ENCODE measurements at regions not wholly inside any gene's neighbourhood (a gene's known extent, or its start where the extent isn't known, plus 50 kb on each side); places are given as distances from the start of the nearest gene placed in this dataset.

DNA sequence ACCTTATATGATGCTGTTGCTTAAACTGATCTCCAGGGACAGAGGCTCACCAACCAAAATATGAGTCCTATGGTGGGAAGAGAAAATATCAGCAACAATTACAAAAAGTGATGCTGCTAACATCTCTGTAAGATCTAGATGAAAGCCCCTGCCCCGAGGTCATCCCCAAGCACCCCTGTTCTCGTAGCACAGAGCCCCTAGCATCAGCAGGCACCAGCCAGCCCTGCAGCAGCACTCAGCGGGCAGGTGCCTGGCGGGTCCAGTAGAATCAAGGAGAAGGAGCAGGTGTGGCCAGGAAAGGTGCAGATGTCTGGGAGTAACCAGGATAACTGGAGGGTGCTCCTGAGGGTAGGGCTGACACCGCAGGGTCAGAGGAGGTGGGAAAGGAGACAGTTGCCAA is 474.2 kb upstream of the MYT1L start:
- Mint-ChIP-seq H3K9me3 (ENCODE audit: insufficient read depth) (peaks cover 2% of the 10 kb centered on the region), H3K27ac (no peak overlapping the region), H3K4me1 (no peaks in the 10 kb centered on the region), H3K4me3 (no peak overlapping the region), H3K27me3 (no peaks in the 10 kb centered on the region)
- intact Hi-C loops (cut with micrococcal nuclease), result no loop called here
- Histone ChIP-seq H3K9me3 (ENCODE audit: control extremely low read depth in 1 of 3, control insufficient read depth in 2 of 3, insufficient read depth in 1 of 3, low read length in 2 of 3) (peaks cover 0 to 11% (median 0%) of the 10 kb centered on the region in 3 donors), H3K4me1 (ENCODE audit: control insufficient read depth in 2 of 2, insufficient read depth in 2 of 2, low read length in 2 of 2) (no peaks in the 10 kb centered on the region), H3K9ac (ENCODE audit: low read length) (no peak overlapping the region), H3K27me3 (replicated peaks in 1 of 4; ENCODE audit: control extremely low read depth in 1 of 4, control insufficient read depth in 3 of 4, insufficient read depth in 4 of 4, low read length in 3 of 4) (peaks cover 0 to 8% (median 0%) of the 10 kb centered on the region in 4 experiments), H3K4me2 (replicated peaks; ENCODE audit: low read depth, low read length, poor library complexity, severe bottlenecking) (no peak overlapping the region), H3K4me3 (ENCODE audit: control extremely low read depth in 1 of 5, extremely low read depth in 1 of 5, insufficient read depth in 1 of 5, low read depth in 2 of 5, low read length in 4 of 5) (no peak overlapping the region), H3K27ac (ENCODE audit: low read length in 2 of 2) (no peak overlapping the region), H3K79me2 (ENCODE audit: control insufficient read depth, insufficient read depth, low read length) (no peaks in the 10 kb centered on the region), H2AFZ (ENCODE audit: insufficient read depth, low read depth, low read length, poor library complexity, severe bottlenecking) (no peak overlapping the region), H4K20me1 (ENCODE audit: control insufficient read depth, insufficient read depth, low read length, poor library complexity, severe bottlenecking) (no peaks in the 10 kb centered on the region), H3K36me3 (replicated peaks in 1 of 2; ENCODE audit: control extremely low read depth in 1 of 2, control insufficient read depth in 1 of 2, extremely low read depth in 1 of 2, insufficient read depth in 2 of 2, low read length in 1 of 2) (no peaks in the 10 kb centered on the region)
- DNase-seq (no peak), ATAC-seq (ENCODE audit: low read depth) (no peak)
- CTCF ChIA-PET, result no interaction called here
- WGBS (ENCODE audit: insufficient coverage), result 87% methylated on average over 5 of the region's 5 CpGs
- TF ChIP-seq, protein P1, sequence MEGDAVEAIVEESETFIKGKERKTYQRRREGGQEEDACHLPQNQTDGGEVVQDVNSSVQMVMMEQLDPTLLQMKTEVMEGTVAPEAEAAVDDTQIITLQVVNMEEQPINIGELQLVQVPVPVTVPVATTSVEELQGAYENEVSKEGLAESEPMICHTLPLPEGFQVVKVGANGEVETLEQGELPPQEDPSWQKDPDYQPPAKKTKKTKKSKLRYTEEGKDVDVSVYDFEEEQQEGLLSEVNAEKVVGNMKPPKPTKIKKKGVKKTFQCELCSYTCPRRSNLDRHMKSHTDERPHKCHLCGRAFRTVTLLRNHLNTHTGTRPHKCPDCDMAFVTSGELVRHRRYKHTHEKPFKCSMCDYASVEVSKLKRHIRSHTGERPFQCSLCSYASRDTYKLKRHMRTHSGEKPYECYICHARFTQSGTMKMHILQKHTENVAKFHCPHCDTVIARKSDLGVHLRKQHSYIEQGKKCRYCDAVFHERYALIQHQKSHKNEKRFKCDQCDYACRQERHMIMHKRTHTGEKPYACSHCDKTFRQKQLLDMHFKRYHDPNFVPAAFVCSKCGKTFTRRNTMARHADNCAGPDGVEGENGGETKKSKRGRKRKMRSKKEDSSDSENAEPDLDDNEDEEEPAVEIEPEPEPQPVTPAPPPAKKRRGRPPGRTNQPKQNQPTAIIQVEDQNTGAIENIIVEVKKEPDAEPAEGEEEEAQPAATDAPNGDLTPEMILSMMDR (IDR thresholded peaks at IDR 0.05), result no peak
- no peak for TF ChIP-seq EZH2 (IDR thresholded peaks at IDR 0.05; ENCODE audit: borderline replicate concordance, insufficient read depth, low read depth, low read length, poor library complexity, severe bottlenecking)
- POLR2A ChIA-PET, result no interaction called here

DNA sequence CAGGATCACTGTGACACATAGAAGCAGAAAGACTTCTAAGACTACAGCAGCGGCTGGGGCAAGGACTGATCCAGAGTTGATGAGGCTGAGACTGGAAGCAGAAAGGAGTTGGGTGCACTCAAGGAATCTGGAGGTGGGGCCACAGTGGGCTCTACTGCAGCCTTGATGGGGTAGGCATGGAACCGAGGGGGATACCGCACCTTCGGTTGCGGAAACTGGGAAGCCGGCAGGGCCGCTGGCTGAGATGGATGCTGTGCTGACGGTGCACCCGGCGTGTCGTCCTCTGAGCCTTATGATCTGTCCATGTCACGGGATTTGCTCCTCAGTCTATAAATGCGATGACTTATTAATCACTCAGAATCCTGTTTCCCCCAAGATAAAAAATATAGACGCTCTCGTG is 473.5 kb upstream of the MYT1L start:
- ChIA-PET POLR2A (no interaction called here), CTCF (no interaction called here)
- Mint-ChIP-seq H3K4me3 (no peak overlapping the region), H3K4me1 (no peaks in the 10 kb centered on the region), H3K27me3 (no peaks in the 10 kb centered on the region), H3K9me3 (ENCODE audit: insufficient read depth) (peaks cover 2% of the 10 kb centered on the region), H3K27ac (no peak overlapping the region)
- no peak overlapping the region for H3K27ac ChIP-seq (ENCODE audit: low read length in 2 of 2)
- no peak for TF ChIP-seq EZH2 (IDR thresholded peaks at IDR 0.05; ENCODE audit: borderline replicate concordance, insufficient read depth, low read depth, low read length, poor library complexity, severe bottlenecking)
- TF ChIP-seq, protein P1 (IDR thresholded peaks at IDR 0.05), result no peak
- no peak overlapping the region for H2AFZ ChIP-seq (ENCODE audit: insufficient read depth, low read depth, low read length, poor library complexity, severe bottlenecking)
- WGBS (ENCODE audit: insufficient coverage), result 89% methylated on average over 13 of the region's 15 CpGs
- no peak for DNase-seq
- H3K27me3 ChIP-seq (replicated peaks in 1 of 4; ENCODE audit: control extremely low read depth in 1 of 4, control insufficient read depth in 3 of 4, insufficient read depth in 4 of 4, low read length in 3 of 4), result peaks cover 0 to 8% (median 0%) of the 10 kb centered on the region in 4 experiments
- no peak overlapping the region for H3K4me2 ChIP-seq (replicated peaks; ENCODE audit: low read depth, low read length, poor library complexity, severe bottlenecking)
- no peak overlapping the region for H3K4me3 ChIP-seq (ENCODE audit: control extremely low read depth in 1 of 5, extremely low read depth in 1 of 5, insufficient read depth in 1 of 5, low read depth in 2 of 5, low read length in 4 of 5)
- H3K4me1 ChIP-seq (ENCODE audit: control insufficient read depth in 2 of 2, insufficient read depth in 2 of 2, low read length in 2 of 2), result no peaks in the 10 kb centered on the region
- no peaks in the 10 kb centered on the region for H3K36me3 ChIP-seq (replicated peaks in 1 of 2; ENCODE audit: control extremely low read depth in 1 of 2, control insufficient read depth in 1 of 2, extremely low read depth in 1 of 2, insufficient read depth in 2 of 2, low read length in 1 of 2)
- H3K79me2 ChIP-seq (ENCODE audit: control insufficient read depth, insufficient read depth, low read length), result no peaks in the 10 kb centered on the region
- H3K9ac ChIP-seq (ENCODE audit: low read length), result no peak overlapping the region
- no peaks in the 10 kb centered on the region for H4K20me1 ChIP-seq (ENCODE audit: control insufficient read depth, insufficient read depth, low read length, poor library complexity, severe bottlenecking)
- no peak for ATAC-seq (ENCODE audit: low read depth)
- H3K9me3 ChIP-seq (ENCODE audit: control extremely low read depth in 1 of 3, control insufficient read depth in 2 of 3, insufficient read depth in 1 of 3, low read length in 2 of 3), result peaks cover 0 to 8% (median 0%) of the 10 kb centered on the region in 3 donors
- intact Hi-C loops (cut with micrococcal nuclease), result no loop called here
